Ovary (tissue), 3 donors: ENCODE measurements at regions not wholly inside any gene's neighbourhood (a gene's known extent, or its start where the extent isn't known, plus 50 kb on each side); places are given as distances from the start of the nearest gene placed in this dataset.
"Not testable (repeated sequence)": the region's sequence is repeated elsewhere in the genome, so short reads cannot be mapped to it uniquely, and the experiment has no call there.

ENCODE experiments used
- POLR2A ChIP-seq: fragments of 450-650 bp; IDR thresholded peaks from one replicate; pipeline ENCODE4 v1.6.1; 2017; ENCODE audit warnings: antibody characterized with exemption, mild to moderate bottlenecking, moderate library complexity
- TF ChIP-seq, protein P1 (sequence below), 3 donors: fragments of 450-650 bp in 2 of 3; fragments of 200-600 bp in 1 of 3; IDR thresholded peaks; one replicate each; pipeline versions ENCODE4 v1.5.1 to v1.8.0; 2016 to 2022; ENCODE audit warnings: antibody characterized with exemption in 3 of 3, mild to moderate bottlenecking in 1 of 3
- donor health status: DM: no; HTN: no; CAD: no.

DNA sequence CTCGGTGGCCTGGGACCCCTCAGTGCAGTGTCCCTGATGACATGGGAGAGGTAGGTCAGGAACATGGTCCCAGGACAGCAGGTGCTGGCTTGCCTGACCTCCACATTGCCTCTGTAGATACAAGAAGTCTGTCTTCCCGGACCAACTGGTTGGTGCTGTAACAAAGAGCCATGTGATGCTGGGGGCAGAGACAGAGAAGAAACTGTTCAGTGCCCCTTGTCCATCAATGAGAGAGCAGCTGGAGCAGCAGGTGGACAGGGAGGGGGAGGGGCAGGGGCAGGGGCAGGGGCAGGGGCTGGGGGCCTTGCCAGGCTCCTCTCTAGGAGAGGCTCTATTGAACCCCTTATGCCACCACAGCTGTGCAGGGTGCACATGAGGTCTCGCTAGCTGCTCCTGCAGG is 191.8 kb downstream of the KLRB1 start:
- TF ChIP-seq POLR2A: not testable (repeated sequence)
- TF ChIP-seq, protein P1, sequence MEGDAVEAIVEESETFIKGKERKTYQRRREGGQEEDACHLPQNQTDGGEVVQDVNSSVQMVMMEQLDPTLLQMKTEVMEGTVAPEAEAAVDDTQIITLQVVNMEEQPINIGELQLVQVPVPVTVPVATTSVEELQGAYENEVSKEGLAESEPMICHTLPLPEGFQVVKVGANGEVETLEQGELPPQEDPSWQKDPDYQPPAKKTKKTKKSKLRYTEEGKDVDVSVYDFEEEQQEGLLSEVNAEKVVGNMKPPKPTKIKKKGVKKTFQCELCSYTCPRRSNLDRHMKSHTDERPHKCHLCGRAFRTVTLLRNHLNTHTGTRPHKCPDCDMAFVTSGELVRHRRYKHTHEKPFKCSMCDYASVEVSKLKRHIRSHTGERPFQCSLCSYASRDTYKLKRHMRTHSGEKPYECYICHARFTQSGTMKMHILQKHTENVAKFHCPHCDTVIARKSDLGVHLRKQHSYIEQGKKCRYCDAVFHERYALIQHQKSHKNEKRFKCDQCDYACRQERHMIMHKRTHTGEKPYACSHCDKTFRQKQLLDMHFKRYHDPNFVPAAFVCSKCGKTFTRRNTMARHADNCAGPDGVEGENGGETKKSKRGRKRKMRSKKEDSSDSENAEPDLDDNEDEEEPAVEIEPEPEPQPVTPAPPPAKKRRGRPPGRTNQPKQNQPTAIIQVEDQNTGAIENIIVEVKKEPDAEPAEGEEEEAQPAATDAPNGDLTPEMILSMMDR (IDR thresholded peaks at IDR 0.05): not testable (repeated sequence)
